ENCODE measurements at regions not wholly inside any gene's neighbourhood (a gene's known extent, or its start where the extent isn't known, plus 50 kb on each side); places are given as distances from the start of the nearest gene placed in this dataset.

- ChIA-PET POLR2A (no interaction called here), CTCF (no interaction called here)
- H3K36me3 Mint-ChIP-seq: no peaks in the 10 kb centered on the region
- ATAC-seq: no peak
- TF ChIP-seq STAT6 (CRISPR knock-in tag; conservative IDR thresholded peaks at IDR 0.05; ENCODE audit: low read depth): no peak
- no peak for TF ChIP-seq FOXP4 (CRISPR knock-in tag; IDR thresholded peaks at IDR 0.05)
- no peak for TF ChIP-seq SP1 (CRISPR knock-in tag; conservative IDR thresholded peaks at IDR 0.05)
- TF ChIP-seq TP53 (CRISPR knock-in tag; IDR thresholded peaks at IDR 0.05): no peak
- H3K9me3 Mint-ChIP-seq: no peaks in the 10 kb centered on the region
- H3K27me3 Mint-ChIP-seq (ENCODE audit: low read depth): no peaks in the 10 kb centered on the region
- H3K27ac Mint-ChIP-seq: no peak overlapping the region
- H3K4me3 Mint-ChIP-seq: no peak overlapping the region
- H3K4me1 Mint-ChIP-seq: no peaks in the 10 kb centered on the region
- DNase-seq (ENCODE audit: low spot score): no peak
Measured at GRCh38 chr5:8682381-8682780, 813.4 kb downstream of the MTRR start.

GRCh38 chr5:8683496-8683895, 814.5 kb downstream of the MTRR start:
- TF ChIP-seq ZSCAN18 (CRISPR knock-in tag; IDR thresholded peaks at IDR 0.05): no peak
- CTCF ChIA-PET: no interaction called here
- Mint-ChIP-seq H3K27me3 (ENCODE audit: low read depth) (no peaks in the 10 kb centered on the region), H3K9me3 (no peaks in the 10 kb centered on the region; the same call in 1 of the 2 replicates), H3K36me3 (no peaks in the 10 kb centered on the region), H3K27ac (no peak overlapping the region), H3K4me1 (no peaks in the 10 kb centered on the region), H3K4me3 (no peak overlapping the region)
- POLR2A ChIA-PET: no interaction called here
- no peak for ATAC-seq
- no peak for DNase-seq (ENCODE audit: low spot score)

- Mint-ChIP-seq H3K4me3 (no peak overlapping the region), H3K27me3 (ENCODE audit: low read depth) (no peaks in the 10 kb centered on the region), H3K4me1 (peaks cover 14% of the 10 kb centered on the region), H3K27ac (no peak overlapping the region), H3K9me3 (peaks cover 4% of the 10 kb centered on the region), H3K36me3 (no peaks in the 10 kb centered on the region)
- ChIA-PET CTCF (no interaction called here), POLR2A (no interaction called here)
- ATAC-seq (peak; percentile 86), DNase-seq (ENCODE audit: low spot score) (peak; percentile 13)
- no peak for TF ChIP-seq NFE2L1 (CRISPR knock-in tag; IDR thresholded peaks at IDR 0.05)
- TF ChIP-seq ZSCAN18 (CRISPR knock-in tag; IDR thresholded peaks at IDR 0.05): no peak
- TF ChIP-seq ETV6 (CRISPR knock-in tag; IDR thresholded peaks at IDR 0.05): no peak
- TF ChIP-seq ATF1 (CRISPR knock-in tag; IDR thresholded peaks at IDR 0.05): no peak
- no peak for TF ChIP-seq PREB (CRISPR knock-in tag; IDR thresholded peaks at IDR 0.05; ENCODE audit: borderline replicate concordance)
- TF ChIP-seq NR2C2 (CRISPR knock-in tag; IDR thresholded peaks at IDR 0.05): no peak
- TF ChIP-seq E2F4 (CRISPR knock-in tag; IDR thresholded peaks at IDR 0.05; ENCODE audit: borderline replicate concordance, low read depth): no peak
- TF ChIP-seq FOXP1 (CRISPR knock-in tag; IDR thresholded peaks at IDR 0.05; ENCODE audit: borderline replicate concordance): no peak
- TF ChIP-seq ZBTB43 (CRISPR knock-in tag; IDR thresholded peaks at IDR 0.05): no peak
- TF ChIP-seq ZBTB21 (CRISPR knock-in tag; IDR thresholded peaks at IDR 0.05; ENCODE audit: borderline replicate concordance): no peak
- no peak for TF ChIP-seq SMAD4 (CRISPR knock-in tag; IDR thresholded peaks at IDR 0.05)
- no peak for TF ChIP-seq HMGA2 (CRISPR knock-in tag; IDR thresholded peaks at IDR 0.05)
- no peak for TF ChIP-seq SP1 (CRISPR knock-in tag; conservative IDR thresholded peaks at IDR 0.05)
- TF ChIP-seq FOXJ3 (CRISPR knock-in tag; IDR thresholded peaks at IDR 0.05; ENCODE audit: borderline replicate concordance): no peak
- TF ChIP-seq MYBL2 (CRISPR knock-in tag; IDR thresholded peaks at IDR 0.05): no peak
- no peak for TF ChIP-seq TEAD4 (CRISPR knock-in tag; IDR thresholded peaks at IDR 0.05)
- TF ChIP-seq FOXK1 (CRISPR knock-in tag; IDR thresholded peaks at IDR 0.05): no peak
Measured at GRCh38 chr5:8685704-8686103, 816.8 kb downstream of the MTRR start.
